KMS-11 (cell line): ENCODE measurements at regions not wholly inside any gene's neighbourhood (a gene's known extent, or its start where the extent isn't known, plus 50 kb on each side); places are given as distances from the start of the nearest gene placed in this dataset.
"Not testable (repeated sequence)": the region's sequence is repeated elsewhere in the genome, so short reads cannot be mapped to it uniquely, and the experiment has no call there.

ENCODE experiments used
- H2AFZ ChIP-seq: fragments of 200-600 bp; sonication (generic); 2 replicates; pipeline ENCODE4 v1.6.1; 2016; ENCODE audit warnings: antibody characterized with exemption, mixed run types, low read depth
- H3K27ac ChIP-seq: fragments of 200-600 bp; sonication (generic); 2 replicates; pipeline ENCODE4 v1.6.1; 2016; ENCODE audit warnings: mild to moderate bottlenecking, mixed run types
- H3K27me3 ChIP-seq: fragments of 200-600 bp; sonication (generic); 2 replicates; pipeline ENCODE4 v1.6.1; 2017; ENCODE audit warnings: mild to moderate bottlenecking, low read depth, mixed run types, moderate library complexity; ENCODE audit not compliant: insufficient read depth
- H3K36me3 ChIP-seq: fragments of 200-600 bp; sonication (generic); 2 replicates; pipeline ENCODE4 v1.6.1; 2017; ENCODE audit warnings: mild to moderate bottlenecking, mixed run types; ENCODE audit not compliant: insufficient read depth
- H3K4me1 ChIP-seq: fragments of 200-600 bp; sonication (generic); 2 replicates; pipeline ENCODE4 v1.6.1; 2016; ENCODE audit warnings: mild to moderate bottlenecking, low read depth, mixed run types; ENCODE audit not compliant: poor library complexity, severe bottlenecking
- H3K4me2 ChIP-seq: fragments of 200-600 bp; sonication (generic); 2 replicates; pipeline ENCODE4 v1.7.0; 2016; ENCODE audit warnings: mild to moderate bottlenecking, mixed run types
- H3K4me3 ChIP-seq: fragments of 200-600 bp; sonication (generic); IDR thresholded peaks from 2 replicates; pipeline ENCODE4 v1.6.1; 2017; ENCODE audit warnings: low read depth, low read length, mixed read lengths; ENCODE audit not compliant: insufficient read depth
- H3K79me2 ChIP-seq: fragments of 200-600 bp; sonication (generic); 2 replicates; pipeline ENCODE4 v1.6.1; 2016; ENCODE audit warnings: low read depth, mixed run types; ENCODE audit not compliant: insufficient read depth
- H3K9ac ChIP-seq: fragments of 200-600 bp; sonication (generic); 2 replicates; pipeline ENCODE4 v1.6.1; 2016; ENCODE audit warnings: mild to moderate bottlenecking, mixed run types
- H4K20me1 ChIP-seq: fragments of 200-600 bp; sonication (generic); 2 replicates; pipeline ENCODE4 v1.6.1; 2016; ENCODE audit warnings: mild to moderate bottlenecking, mixed run types; ENCODE audit not compliant: insufficient read depth
- CTCF ChIP-seq: fragments of 200-600 bp; sonication (generic); conservative IDR thresholded peaks from 2 replicates; pipeline ENCODE4 v1.6.1; 2017; ENCODE audit warnings: low read depth, mild to moderate bottlenecking, antibody characterized with exemption, low read length, moderate library complexity, mixed read lengths

GRCh38 chr6:130494729-130495128 is 128.9 kb downstream of the TMEM200A start:
- H2AFZ ChIP-seq = no peak overlapping the region
- no peaks in the 10 kb centered on the region for H3K36me3 ChIP-seq
- no peak overlapping the region for H3K4me3 ChIP-seq
- no peak overlapping the region for H3K27ac ChIP-seq
- no peak overlapping the region for H3K4me2 ChIP-seq
- no peaks in the 10 kb centered on the region for H4K20me1 ChIP-seq
- H3K27me3 ChIP-seq = no peaks in the 10 kb centered on the region
- no peak for TF ChIP-seq CTCF
- H3K4me1 ChIP-seq = no peaks in the 10 kb centered on the region
- H3K79me2 ChIP-seq = no peaks in the 10 kb centered on the region
- no peak overlapping the region for H3K9ac ChIP-seq

- no peak overlapping the region for H3K4me3 ChIP-seq
- no peak for TF ChIP-seq CTCF
- no peaks in the 10 kb centered on the region for H3K79me2 ChIP-seq
- no peak overlapping the region for H3K9ac ChIP-seq
- no peak overlapping the region for H3K27ac ChIP-seq
- H3K4me1 ChIP-seq = peaks cover 19% of the 10 kb centered on the region
- no peak overlapping the region for H3K4me2 ChIP-seq
- no peaks in the 10 kb centered on the region for H4K20me1 ChIP-seq
- H2AFZ ChIP-seq = no peak overlapping the region
- H3K36me3 ChIP-seq = no peaks in the 10 kb centered on the region
- H3K27me3 ChIP-seq = no peaks in the 10 kb centered on the region
Observed at GRCh38 chr6:130500693-130501092, 134.9 kb downstream of the TMEM200A start.

- Histone ChIP-seq H3K4me3 (no peak overlapping the region), H2AFZ (no peak overlapping the region), H3K27me3 (no peaks in the 10 kb centered on the region), H4K20me1 (no peaks in the 10 kb centered on the region), H3K9ac (no peak overlapping the region), H3K4me2 (0 out of 2 replicates have a peak overlapping the region, but pooled peaks have one; percentile 11), H3K4me1 (peaks cover 19% of the 10 kb centered on the region), H3K79me2 (no peaks in the 10 kb centered on the region), H3K27ac (no peak overlapping the region), H3K36me3 (no peaks in the 10 kb centered on the region)
- no peak for TF ChIP-seq CTCF
Observed at GRCh38 chr6:130503146-130503545, 137.3 kb downstream of the TMEM200A start.

- H3K4me2 ChIP-seq = no peak overlapping the region
- H3K79me2 ChIP-seq = no peaks in the 10 kb centered on the region
- TF ChIP-seq CTCF = no peak
- H3K4me1 ChIP-seq = peaks cover 19% of the 10 kb centered on the region
- no peak overlapping the region for H3K4me3 ChIP-seq
- no peak overlapping the region for H3K27ac ChIP-seq
- no peak overlapping the region for H3K9ac ChIP-seq
- no peaks in the 10 kb centered on the region for H3K27me3 ChIP-seq
- H2AFZ ChIP-seq = no peak overlapping the region
- no peaks in the 10 kb centered on the region for H4K20me1 ChIP-seq
- no peaks in the 10 kb centered on the region for H3K36me3 ChIP-seq
Observed at GRCh38 chr6:130505808-130506598, 140.2 kb downstream of the TMEM200A start.

GRCh38 chr6:130507005-130507665 is 141.3 kb downstream of the TMEM200A start:
- H3K79me2 ChIP-seq, H3K27ac ChIP-seq, H2AFZ ChIP-seq, H3K4me3 ChIP-seq, H3K9ac ChIP-seq, H3K4me2 ChIP-seq, H4K20me1 ChIP-seq, H3K36me3 ChIP-seq, H3K27me3 ChIP-seq: not testable (repeated sequence)
- H3K4me1 ChIP-seq = peaks cover 28% of the 10 kb centered on the region
